ENCODE measurements at regions not wholly inside any gene's neighbourhood (a gene's known extent, or its start where the extent isn't known, plus 50 kb on each side); places are given as distances from the start of the nearest gene placed in this dataset.
"Not testable (repeated sequence)": the region's sequence is repeated elsewhere in the genome, so short reads cannot be mapped to it uniquely, and the experiment has no call there.

- ATAC-seq (ENCODE audit: low FRiP score in 2 of 2): no peak
- Histone ChIP-seq H3K27me3 (no peaks in the 10 kb centered on the region), H3K4me1 (peaks cover 0 to 13% (median 7%) of the 10 kb centered on the region in 4 donors), H3K27ac (no peak overlapping the region), H3K4me3 (no peak overlapping the region), H3K36me3 (no peaks in the 10 kb centered on the region), H3K9me3 (no peaks in the 10 kb centered on the region)
- TF ChIP-seq POLR2A (IDR thresholded peaks at IDR 0.05) (no peak), EP300 (IDR thresholded peaks at IDR 0.05) (no peak), CTCF (IDR thresholded peaks at IDR 0.05) (no peak), POLR2AphosphoS5 (IDR thresholded peaks at IDR 0.05) (no peak)
- DNase-seq: no peak
Observed at GRCh38 chr5:15365070-15365469, 134.9 kb upstream of the FBXL7 start.

GRCh38 chr5:15363601-15364000, 136.4 kb upstream of the FBXL7 start:
- Histone ChIP-seq H3K36me3 (no peaks in the 10 kb centered on the region), H3K4me3 (no peak overlapping the region), H3K27me3 (no peaks in the 10 kb centered on the region), H3K27ac (no peak overlapping the region), H3K9me3 (no peaks in the 10 kb centered on the region), H3K4me1 (peaks cover 0 to 13% (median 7%) of the 10 kb centered on the region in 4 donors)
- WGBS, 2 donors: 68 to 73% methylated on average over 2 of the region's 2 CpGs
- TF ChIP-seq POLR2AphosphoS5 (IDR thresholded peaks at IDR 0.05) (no peak), POLR2A (IDR thresholded peaks at IDR 0.05) (no peak)
- DNase-seq: no peak
- ATAC-seq (ENCODE audit: low FRiP score in 2 of 2): no peak

DNA sequence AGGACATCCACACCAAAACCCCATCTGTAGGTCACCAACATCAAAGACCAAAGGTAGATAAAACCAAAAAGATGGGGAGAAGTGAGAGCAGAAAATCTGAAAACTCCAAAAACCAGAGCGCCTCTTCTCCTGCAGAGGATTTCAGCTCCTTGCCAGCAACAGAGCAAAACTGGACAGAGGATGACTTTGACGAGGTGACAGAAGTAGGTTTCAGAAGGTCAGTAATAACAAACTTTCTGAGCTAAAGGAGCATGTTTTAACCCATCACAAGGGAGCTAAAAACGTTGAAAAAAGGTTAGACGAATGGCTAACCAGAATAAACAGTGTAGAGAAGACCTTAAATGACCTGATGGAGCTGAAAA, 142.9 kb upstream of the FBXL7 start:
- H3K27ac ChIP-seq; DNase-seq; ATAC-seq (ENCODE audit: low FRiP score in 2 of 2); H3K4me1 ChIP-seq; H3K9me3 ChIP-seq; H3K27me3 ChIP-seq; H3K4me3 ChIP-seq; H3K36me3 ChIP-seq: not testable (repeated sequence)
- 46 to 51% methylated on average over 4 of the region's 4 CpGs for WGBS, 2 donors

- H3K9me3 ChIP-seq; H3K27me3 ChIP-seq; H3K4me1 ChIP-seq; H3K36me3 ChIP-seq; H3K4me3 ChIP-seq; DNase-seq; ATAC-seq (ENCODE audit: low FRiP score in 2 of 2); H3K27ac ChIP-seq: not testable (repeated sequence)
- WGBS, 2 donors: 70 to 90% methylated on average over 4 of the region's 4 CpGs
Observed at GRCh38 chr5:15356308-15357091, 143.5 kb upstream of the FBXL7 start.

DNA sequence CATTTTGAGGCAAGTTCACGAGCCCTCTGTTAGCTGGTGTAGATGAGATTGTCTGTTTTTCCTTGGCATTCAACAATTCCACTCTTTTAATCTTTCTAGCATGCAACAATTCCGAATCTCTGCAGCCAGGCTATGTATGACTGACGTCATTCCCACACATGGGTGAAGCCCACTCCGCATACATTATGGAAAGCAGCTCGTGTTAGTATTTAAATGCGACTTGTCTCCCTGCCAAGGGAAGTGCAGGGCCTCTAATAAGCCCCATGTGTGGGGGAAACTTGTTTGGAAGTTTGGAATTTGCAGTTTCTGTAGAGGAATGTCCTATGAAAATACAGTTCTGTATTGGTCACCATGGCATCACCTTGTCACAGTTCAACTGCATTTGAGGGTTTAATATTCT, 146.0 kb upstream of the FBXL7 start:
- H3K9me3 ChIP-seq: no peaks in the 10 kb centered on the region
- no peak for DNase-seq
- H3K27me3 ChIP-seq: no peaks in the 10 kb centered on the region
- no peak overlapping the region for H3K4me3 ChIP-seq
- no peaks in the 10 kb centered on the region for H3K4me1 ChIP-seq
- H3K27ac ChIP-seq: no peak overlapping the region
- ATAC-seq (ENCODE audit: low FRiP score in 2 of 2): no peak
- TF ChIP-seq POLR2A (IDR thresholded peaks at IDR 0.05) (no peak), CTCF (IDR thresholded peaks at IDR 0.05) (no peak), POLR2AphosphoS5 (IDR thresholded peaks at IDR 0.05) (no peak), EP300 (IDR thresholded peaks at IDR 0.05) (no peak)
- WGBS, 2 donors: 75 to 77% methylated on average over 6 of the region's 6 CpGs
- no peaks in the 10 kb centered on the region for H3K36me3 ChIP-seq

DNA sequence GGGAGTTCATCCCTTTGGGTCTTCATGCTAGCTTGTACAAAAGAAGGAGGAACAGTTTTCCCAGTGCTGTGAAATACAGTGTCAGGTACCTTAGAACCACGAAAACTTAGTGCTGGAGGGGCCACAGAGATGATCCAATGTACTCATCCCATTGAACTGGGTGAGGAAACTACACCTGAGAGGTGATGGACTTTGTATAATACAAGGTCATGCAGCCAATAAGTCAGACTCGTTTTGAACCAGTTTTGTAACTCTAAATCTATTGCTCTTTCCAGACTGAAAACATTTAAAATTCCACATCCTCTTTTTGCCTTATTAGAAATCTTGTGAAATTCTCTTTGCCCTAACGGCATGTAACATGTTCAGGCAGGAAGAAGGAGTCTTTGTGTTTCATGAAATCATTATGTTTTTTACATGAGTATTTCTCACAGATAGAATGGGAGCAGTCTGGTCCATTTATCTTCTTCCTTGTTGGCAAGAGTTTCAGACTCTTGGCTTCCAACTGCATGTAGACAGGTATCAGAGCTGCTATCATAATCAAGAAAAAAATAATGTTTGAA, 146.8 kb upstream of the FBXL7 start:
- no peak for DNase-seq
- no peak overlapping the region for H3K4me3 ChIP-seq
- TF ChIP-seq POLR2A (IDR thresholded peaks at IDR 0.05): no peak
- no peak for TF ChIP-seq EP300 (IDR thresholded peaks at IDR 0.05)
- TF ChIP-seq POLR2AphosphoS5 (IDR thresholded peaks at IDR 0.05): no peak
- no peak for TF ChIP-seq CTCF (IDR thresholded peaks at IDR 0.05)
- WGBS, 2 donors: 43 to 66% methylated on average over 3 of the region's 3 CpGs
- H3K27ac ChIP-seq: no peak overlapping the region
- no peaks in the 10 kb centered on the region for H3K27me3 ChIP-seq
- no peaks in the 10 kb centered on the region for H3K4me1 ChIP-seq
- no peaks in the 10 kb centered on the region for H3K9me3 ChIP-seq
- H3K36me3 ChIP-seq: no peaks in the 10 kb centered on the region
- ATAC-seq (ENCODE audit: low FRiP score in 2 of 2): no peak

Data from upper lobe of left lung (tissue), 6 donors.